Osteoblast (primary cell): ENCODE measurements at regions not wholly inside any gene's neighbourhood (a gene's known extent, or its start where the extent isn't known, plus 50 kb on each side); places are given as distances from the start of the nearest gene placed in this dataset.
A peak's percentile ranks its signal among the peaks of the same experiment; 100 is the strongest.

ENCODE experiments used
- DNase-seq: peaks from one replicate; pipeline ENCODE4 v3.0.0; 2011; ENCODE audit warnings: low spot score, mixed read lengths; ENCODE audit not compliant: insufficient read length; ENCODE audit errors: missing footprints
- H2AFZ ChIP-seq: 2 replicates; pipeline ENCODE4 v1.6.0; 2011; ENCODE audit warnings: mild to moderate bottlenecking, low read length
- H3K27ac ChIP-seq: 2 replicates; pipeline ENCODE4 v1.5.1; 2011; ENCODE audit warnings: mild to moderate bottlenecking, low read depth, low read length, moderate library complexity
- H3K27me3 ChIP-seq: 2 replicates; pipeline ENCODE4 v1.6.0; 2012; ENCODE audit warnings: mild to moderate bottlenecking, control low read depth, inconsistent platforms, low read length, moderate library complexity; ENCODE audit not compliant: insufficient read depth
- H3K36me3 ChIP-seq: 2 replicates; pipeline ENCODE4 v1.5.1; 2011; ENCODE audit warnings: mild to moderate bottlenecking, low read length, control low read depth, moderate library complexity; ENCODE audit not compliant: insufficient read depth
- H3K4me1 ChIP-seq: 2 replicates; pipeline ENCODE4 v1.5.1; 2011; ENCODE audit warnings: mild to moderate bottlenecking, low read length, control low read depth, moderate library complexity; ENCODE audit not compliant: insufficient read depth
- H3K4me2 ChIP-seq: 2 replicates; pipeline ENCODE4 v1.6.0; 2011; ENCODE audit warnings: mild to moderate bottlenecking, low read length; ENCODE audit not compliant: insufficient read depth
- H3K4me3 ChIP-seq: fragments of 200-600 bp; sonication (generic); 3 replicates; pipeline ENCODE4 v1.5.1; 2012; ENCODE audit warnings: mild to moderate bottlenecking, low read length, inconsistent platforms; ENCODE audit not compliant: insufficient read depth
- H3K79me2 ChIP-seq: 2 replicates; pipeline ENCODE4 v1.6.0; 2012; ENCODE audit warnings: mild to moderate bottlenecking, low read length, control low read depth, inconsistent platforms; ENCODE audit not compliant: insufficient read depth
- H3K9me3 ChIP-seq: 2 replicates; pipeline ENCODE4 v1.5.1; 2011; ENCODE audit warnings: low read depth, low read length, control low read depth
- H4K20me1 ChIP-seq: 2 replicates; pipeline ENCODE4 v1.6.0; 2012; ENCODE audit warnings: mild to moderate bottlenecking, low read length, control low read depth; ENCODE audit not compliant: insufficient read depth
- CTCF ChIP-seq: IDR thresholded peaks from 2 replicates; pipeline ENCODE4 v1.5.1; 2011; ENCODE audit warnings: mild to moderate bottlenecking, low read depth, low read length, moderate library complexity; ENCODE audit errors: extremely low read depth

GRCh38 chr14:65179918-65180724, 77.8 kb upstream of the MAX start:
- Histone ChIP-seq H3K27ac (peak overlapping the region; percentile 87), H3K4me2 (peak overlapping the region; percentile 51), H3K27me3 (no peaks in the 10 kb centered on the region), H2AFZ (peak overlapping the region; percentile 91), H4K20me1 (no peaks in the 10 kb centered on the region), H3K4me3 (peak overlapping the region; percentile 34), H3K4me1 (peaks cover 17% of the 10 kb centered on the region), H3K36me3 (no peaks in the 10 kb centered on the region), H3K9me3 (no peaks in the 10 kb centered on the region), H3K79me2 (no peaks in the 10 kb centered on the region)
- DNase-seq: peak; percentile 86
- no peak for TF ChIP-seq CTCF

- H3K4me2 ChIP-seq: peak overlapping the region; percentile 51
Observed at GRCh38 chr14:65180725-65181025, 78.4 kb upstream of the MAX start.

GRCh38 chr14:65184032-65184764, 81.9 kb upstream of the MAX start:
- no peaks in the 10 kb centered on the region for H3K79me2 ChIP-seq
- peaks cover 17% of the 10 kb centered on the region for H3K4me1 ChIP-seq
- H3K4me3 ChIP-seq: no peak overlapping the region
- no peaks in the 10 kb centered on the region for H3K36me3 ChIP-seq
- TF ChIP-seq CTCF: no peak
- no peaks in the 10 kb centered on the region for H3K9me3 ChIP-seq
- H4K20me1 ChIP-seq: no peaks in the 10 kb centered on the region
- H3K4me2 ChIP-seq: no peak overlapping the region
- H3K27me3 ChIP-seq: no peaks in the 10 kb centered on the region
- peak; percentile 52 for DNase-seq
- peak overlapping the region; percentile 53 for H2AFZ ChIP-seq
- H3K27ac ChIP-seq: no peak overlapping the region

More at GRCh38 chr14:65180725-65181025, 78.4 kb upstream of the MAX start:
- no peaks in the 10 kb centered on the region for H3K9me3 ChIP-seq
- H3K36me3 ChIP-seq: no peaks in the 10 kb centered on the region
- TF ChIP-seq CTCF: no peak
- DNase-seq: no peak
- peak overlapping the region; percentile 34 for H3K4me3 ChIP-seq
- H3K4me1 ChIP-seq: peaks cover 17% of the 10 kb centered on the region
- H3K27ac ChIP-seq: peak overlapping the region; percentile 87
- H4K20me1 ChIP-seq: no peaks in the 10 kb centered on the region
- H3K79me2 ChIP-seq: no peaks in the 10 kb centered on the region
- H2AFZ ChIP-seq: peak overlapping the region; percentile 91
- no peaks in the 10 kb centered on the region for H3K27me3 ChIP-seq

- Histone ChIP-seq H4K20me1 (no peaks in the 10 kb centered on the region), H3K79me2 (no peaks in the 10 kb centered on the region), H3K9me3 (no peaks in the 10 kb centered on the region), H3K4me2 (no peak overlapping the region), H3K4me3 (no peak overlapping the region), H3K4me1 (peaks cover 4% of the 10 kb centered on the region), H2AFZ (no peak overlapping the region), H3K36me3 (no peaks in the 10 kb centered on the region), H3K27me3 (no peaks in the 10 kb centered on the region), H3K27ac (no peak overlapping the region)
- no peak for DNase-seq
- TF ChIP-seq CTCF: no peak
Observed at GRCh38 chr14:65185829-65186228, 83.5 kb upstream of the MAX start.
